HG02885 (cell line): ENCODE measurements at regions not wholly inside any gene's neighbourhood (a gene's known extent, or its start where the extent isn't known, plus 50 kb on each side); places are given as distances from the start of the nearest gene placed in this dataset.
"Not testable (repeated sequence)": the region's sequence is repeated elsewhere in the genome, so short reads cannot be mapped to it uniquely, and the experiment has no call there.

ENCODE experiments used
- ATAC-seq: cut with Tn5 transposase; IDR thresholded peaks from one replicate; pipeline ENCODE4 v1.9.1; 2021; ENCODE audit warnings: mild to moderate bottlenecking; ENCODE audit not compliant: unreplicated experiment, poor library complexity

DNA sequence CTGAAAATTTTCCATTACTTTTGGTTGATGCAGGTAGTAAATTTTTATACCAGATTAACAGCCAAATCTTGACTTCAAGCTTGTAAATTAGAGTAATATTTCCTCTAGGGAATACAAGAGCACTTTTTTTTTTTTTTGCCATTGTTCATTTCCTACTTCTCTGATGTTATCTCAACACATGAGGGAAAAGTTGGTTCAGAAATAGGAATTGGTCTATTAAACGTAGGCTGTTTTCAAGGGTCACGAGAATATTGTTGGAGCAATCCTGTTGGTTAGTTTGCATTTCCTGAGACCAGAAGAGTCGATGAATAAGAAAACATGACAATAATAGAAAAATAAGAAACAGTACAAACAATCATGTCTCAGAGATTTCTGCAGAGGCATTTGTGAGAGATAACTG, 453.9 kb upstream of the CCDC179 start:
- ATAC-seq: no peak

- no peak for ATAC-seq
These were observed 455.0 kb upstream of the CCDC179 start for GRCh38 chr11:23315286-23315685.

DNA sequence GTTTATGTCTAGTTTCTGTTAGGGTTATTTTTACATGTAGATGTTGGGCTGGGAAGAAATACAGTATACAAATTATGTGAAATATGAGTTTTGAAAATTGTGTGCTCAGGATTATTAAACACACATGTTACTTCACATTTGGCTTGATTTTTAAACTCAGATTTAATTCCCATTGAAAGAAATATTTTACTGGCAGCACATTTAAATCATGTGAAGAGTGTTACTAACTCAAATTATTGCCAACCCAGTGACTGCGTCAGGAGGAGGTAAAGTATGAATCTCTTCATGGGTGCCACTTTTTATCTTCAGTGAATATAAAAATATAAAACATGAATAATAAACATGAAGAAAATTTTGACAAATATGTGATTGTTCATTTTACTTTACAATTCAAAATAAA, 457.5 kb upstream of the CCDC179 start:
- ATAC-seq: no peak

GRCh38 chr11:23318670-23319069, 458.4 kb upstream of the CCDC179 start:
- no peak for ATAC-seq

DNA sequence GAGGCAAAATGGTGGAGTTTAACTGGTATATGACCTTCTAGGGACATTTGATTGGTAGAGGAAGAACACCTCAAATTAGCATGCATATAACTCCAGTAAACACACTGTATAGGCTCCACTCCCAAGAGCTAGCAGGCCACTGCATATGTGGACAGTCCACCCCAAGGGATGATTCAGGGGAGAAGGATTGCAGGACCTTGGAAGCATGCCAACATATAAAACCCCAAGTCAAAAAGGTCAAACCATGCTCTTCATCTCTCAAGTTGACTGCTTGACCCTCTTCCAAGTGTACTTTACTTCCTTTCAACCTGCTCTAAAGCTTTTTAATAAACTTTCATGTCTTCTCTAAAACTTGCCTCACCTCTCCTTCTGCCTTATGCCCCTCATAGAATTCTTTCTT, 459.9 kb upstream of the CCDC179 start:
- ATAC-seq: no peak

GRCh38 chr11:23335586-23335985, 475.3 kb upstream of the CCDC179 start:
- ATAC-seq: not testable (repeated sequence)

- no peak for ATAC-seq
These were observed 476.7 kb upstream of the CCDC179 start for GRCh38 chr11:23336961-23337360.

DNA sequence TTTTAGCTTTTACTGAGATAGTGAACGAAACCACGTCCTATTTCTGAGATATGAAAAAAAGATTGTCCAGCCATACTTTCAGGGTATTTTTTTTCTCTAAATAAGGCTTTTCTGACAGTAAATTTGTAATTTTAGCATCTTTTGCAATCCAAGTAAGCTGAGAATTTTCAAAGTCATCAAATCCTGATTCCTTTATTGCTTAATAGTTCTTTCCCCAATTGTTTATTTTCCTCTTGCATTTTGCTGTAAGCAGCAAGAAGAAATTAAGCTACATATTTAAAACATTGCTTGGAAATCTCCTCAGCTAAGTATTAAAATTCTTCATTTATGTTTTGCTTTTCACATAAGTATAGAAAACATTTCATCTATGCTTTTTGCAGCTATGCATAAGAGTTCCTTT, 493.3 kb upstream of the CCDC179 start:
- no peak for ATAC-seq

- no peak for ATAC-seq
These were observed 499.0 kb upstream of the CCDC179 start for GRCh38 chr11:23359297-23359696.

DNA sequence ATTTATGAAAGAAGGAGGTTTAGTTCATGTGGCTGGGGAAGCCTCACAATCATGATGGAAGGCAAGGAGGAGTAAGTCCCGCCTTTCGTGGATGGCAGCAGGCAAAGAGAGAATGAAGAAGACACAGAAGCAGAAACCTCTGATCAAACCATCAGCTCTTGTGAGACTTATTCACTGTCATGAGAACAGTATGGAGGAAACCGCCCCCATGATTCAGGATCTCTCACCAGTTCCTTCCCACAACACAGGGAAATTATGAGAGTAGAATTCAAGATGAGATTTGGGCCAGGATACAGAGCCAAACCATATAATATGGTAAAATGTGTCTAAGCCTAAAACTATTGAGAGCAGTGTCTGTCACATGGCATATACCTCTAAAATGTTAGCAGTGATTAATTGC, 503.8 kb upstream of the CCDC179 start:
- no peak for ATAC-seq

DNA sequence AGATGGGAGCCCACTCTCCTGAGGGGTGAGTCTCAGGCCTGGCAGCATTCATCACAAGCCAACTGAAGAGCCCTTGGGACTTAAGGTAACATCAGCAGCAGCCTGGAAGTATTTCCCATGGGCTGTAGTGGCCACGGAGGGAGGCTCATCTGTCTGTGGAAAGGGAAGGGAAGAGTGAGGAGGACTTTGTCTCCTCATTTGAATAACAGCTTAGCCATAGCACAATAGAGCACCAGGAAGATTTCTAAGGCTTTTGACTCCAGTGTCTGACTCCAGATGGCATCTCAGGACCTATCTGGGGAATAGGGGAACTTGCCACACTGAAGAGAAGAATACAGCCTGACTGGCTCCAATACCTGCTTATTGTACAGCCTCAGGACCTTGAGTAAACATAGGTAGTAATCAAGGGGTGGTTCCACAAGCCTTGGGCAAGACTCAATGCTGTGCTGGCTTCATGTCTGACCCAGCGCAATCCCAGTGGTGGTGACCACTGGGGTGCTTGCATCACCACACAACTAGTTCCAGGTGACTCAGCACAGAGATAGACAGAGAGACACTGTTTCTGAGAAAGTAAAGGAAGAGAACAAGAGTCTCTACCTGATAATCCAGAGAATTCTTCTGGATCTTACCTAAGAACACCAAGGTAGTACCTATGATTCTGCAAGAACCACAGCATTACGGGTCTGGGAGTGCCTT, 510.5 kb upstream of the CCDC179 start:
- ATAC-seq: no peak

DNA sequence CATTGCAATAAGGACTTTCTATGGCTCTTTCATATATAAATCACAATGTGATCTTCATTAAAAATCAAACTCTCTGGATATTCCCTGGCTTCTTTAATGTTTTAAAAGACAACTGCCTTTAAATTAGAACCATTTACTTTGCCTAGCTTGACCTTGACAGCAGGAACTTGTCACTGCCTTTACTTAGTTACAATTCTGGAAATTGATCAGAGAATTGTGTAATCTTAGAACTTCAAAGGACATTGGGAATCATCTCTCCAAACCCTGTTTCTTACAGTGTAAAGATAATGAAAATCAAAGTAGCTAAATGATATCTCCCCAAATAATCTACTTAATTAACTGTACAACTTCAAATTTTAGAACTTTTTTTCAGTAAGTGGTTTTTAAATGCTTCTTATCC, 517.6 kb upstream of the CCDC179 start:
- ATAC-seq: no peak

DNA sequence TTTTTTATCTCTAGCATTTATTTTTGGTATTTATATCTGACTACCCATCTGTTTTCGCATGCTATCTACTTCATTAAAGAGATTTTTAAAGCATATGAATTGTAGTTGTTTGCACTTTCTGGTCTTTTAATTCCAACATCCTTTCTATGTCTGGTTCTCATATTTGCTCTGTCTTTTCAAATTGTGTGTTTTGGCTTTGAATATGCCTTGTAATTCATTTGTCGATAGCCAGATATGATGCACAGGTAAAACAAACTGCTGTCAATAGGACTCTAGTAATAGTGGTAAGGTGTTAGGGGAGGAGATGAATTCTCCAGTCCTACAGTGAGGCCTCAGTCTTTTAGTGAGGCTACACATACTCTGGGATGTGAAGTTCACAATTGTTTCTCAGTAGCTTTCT, 530.8 kb upstream of the CCDC179 start:
- no peak for ATAC-seq

- no peak for ATAC-seq
These were observed 537.8 kb upstream of the CCDC179 start for GRCh38 chr11:23398052-23398451.

GRCh38 chr11:23399995-23400394, 539.7 kb upstream of the CCDC179 start:
- no peak for ATAC-seq

DNA sequence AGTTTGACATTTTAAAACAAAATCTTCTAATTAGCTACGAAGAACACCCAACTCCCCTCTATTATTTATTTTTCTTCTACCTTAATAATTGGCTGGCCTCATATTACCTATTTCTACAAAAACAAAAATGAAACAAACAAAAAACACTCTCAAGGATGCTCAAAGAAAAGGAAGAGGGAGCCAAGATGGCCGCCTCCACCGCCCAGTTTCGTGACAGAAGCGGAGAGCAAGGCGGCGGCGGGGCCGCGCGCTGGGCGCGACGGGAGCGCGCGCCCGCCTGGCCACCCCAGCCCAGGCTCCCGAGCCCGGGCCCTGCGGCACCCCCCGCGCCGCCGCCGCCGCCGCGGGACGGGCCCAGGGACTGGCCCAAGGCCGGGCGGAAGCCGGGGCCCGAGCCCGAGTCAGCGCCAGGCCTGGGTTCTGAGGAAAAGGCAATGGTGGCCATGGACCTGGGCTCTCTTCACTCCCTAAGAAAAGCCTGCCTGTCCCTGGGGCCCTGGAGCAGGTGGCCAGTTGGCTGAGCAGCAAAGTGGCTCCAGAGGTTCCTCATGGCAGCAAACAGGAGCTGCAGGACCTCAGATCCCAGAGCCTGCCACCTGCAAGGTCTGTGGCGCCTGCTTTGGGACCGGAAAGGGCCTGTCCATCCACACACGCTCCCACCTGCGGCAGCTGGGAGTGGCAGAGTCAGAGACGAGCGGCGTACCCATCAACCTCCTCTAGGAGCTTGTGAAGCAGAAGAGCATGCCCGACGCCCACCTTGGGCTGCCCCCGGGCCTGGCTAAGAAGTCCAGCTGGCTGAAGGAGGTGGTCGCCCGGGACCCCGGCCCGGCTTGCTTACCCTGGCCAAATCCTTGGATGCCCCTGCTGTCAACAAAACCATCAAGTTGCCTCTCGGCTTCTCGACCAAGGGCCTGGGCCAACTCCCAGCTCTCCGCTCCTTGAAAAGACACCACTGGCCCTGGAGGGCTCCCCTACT, 543.2 kb upstream of the CCDC179 start:
- no peak for ATAC-seq

- no peak for ATAC-seq
These were observed 544.2 kb upstream of the CCDC179 start for GRCh38 chr11:23404225-23405160.

DNA sequence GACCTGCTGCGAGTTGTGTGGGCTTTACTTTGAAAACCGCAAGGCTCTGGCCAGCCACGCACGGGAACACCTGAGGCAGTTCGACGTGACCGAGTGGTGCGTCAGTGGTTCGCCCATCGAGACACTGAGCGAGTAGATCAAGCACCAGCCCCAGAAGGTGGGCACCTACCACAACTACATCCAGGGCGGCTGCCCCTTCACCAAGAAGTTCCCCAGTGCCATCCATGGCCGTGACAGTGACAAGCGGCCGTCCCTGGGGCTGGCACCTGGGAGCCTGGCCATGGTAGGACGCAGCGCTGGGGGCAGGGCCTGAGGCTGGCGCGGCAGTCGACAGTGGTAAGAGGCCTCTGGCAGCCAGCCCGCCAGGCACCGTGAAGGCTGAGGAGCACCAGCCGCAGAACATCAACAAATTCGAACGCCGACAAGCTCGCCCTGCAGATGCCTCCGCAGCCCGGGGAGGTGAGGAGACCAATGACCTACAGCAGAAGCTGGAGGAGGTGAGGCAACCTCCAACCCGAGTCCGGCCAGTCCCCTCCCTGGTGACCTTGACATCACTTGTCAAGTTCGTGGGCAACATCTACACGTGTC, 545.2 kb upstream of the CCDC179 start:
- ATAC-seq: no peak

GRCh38 chr11:23406131-23406819, 546.0 kb upstream of the CCDC179 start:
- no peak for ATAC-seq

GRCh38 chr11:23413057-23413456, 552.8 kb upstream of the CCDC179 start:
- no peak for ATAC-seq
